ENCODE measurements at regions not wholly inside any gene's neighbourhood (a gene's known extent, or its start where the extent isn't known, plus 50 kb on each side); places are given as distances from the start of the nearest gene placed in this dataset.

DNA sequence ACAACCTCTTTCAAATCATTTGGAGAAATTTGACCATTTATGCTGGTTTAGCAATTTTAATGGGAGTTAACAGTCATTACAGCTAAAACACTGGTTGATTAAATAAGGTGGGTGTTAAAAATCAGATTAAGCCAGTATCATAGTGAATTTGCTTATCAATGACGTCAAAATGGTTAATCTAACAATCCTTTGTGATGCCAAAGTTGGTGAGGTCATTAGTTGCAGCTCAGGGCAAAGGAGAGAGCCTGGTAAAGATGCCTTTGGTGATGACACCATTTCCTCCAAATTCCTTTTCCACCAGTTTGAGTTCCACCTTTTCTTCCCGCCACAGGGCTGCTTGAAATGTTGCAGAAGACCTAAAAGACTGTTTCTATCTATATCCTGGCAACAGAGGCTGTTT lies 757.1 kb upstream of the PIK3C3 start:
- Histone ChIP-seq H3K27ac (no peak overlapping the region), H3K36me3 (no peaks in the 10 kb centered on the region), H3K27me3 (replicated peaks in 1 of 7) (no peaks in the 10 kb centered on the region), H3K4me3 (no peak overlapping the region), H3K4me1 (no peaks in the 10 kb centered on the region), H3K9me3 (peaks cover 0 to 26% (median 10%) of the 10 kb centered on the region in 8 donors)
- DNase-seq, result no peak
- TF ChIP-seq POLR2A (IDR thresholded peaks at IDR 0.05), result no peak
- TF ChIP-seq CTCF (IDR thresholded peaks at IDR 0.05 in 8 of 11, conservative IDR thresholded peaks at IDR 0.05 in 3 of 11), result no peak
- no peak for TF ChIP-seq POLR2AphosphoS5 (IDR thresholded peaks at IDR 0.05)
- intact Hi-C loops (cut with DNase I; ENCODE audit: low total_unique reads), result no loop called here
- 58 to 75% (median 67%) methylated on average over 2 of the region's 2 CpGs for WGBS, 5 donors

DNA sequence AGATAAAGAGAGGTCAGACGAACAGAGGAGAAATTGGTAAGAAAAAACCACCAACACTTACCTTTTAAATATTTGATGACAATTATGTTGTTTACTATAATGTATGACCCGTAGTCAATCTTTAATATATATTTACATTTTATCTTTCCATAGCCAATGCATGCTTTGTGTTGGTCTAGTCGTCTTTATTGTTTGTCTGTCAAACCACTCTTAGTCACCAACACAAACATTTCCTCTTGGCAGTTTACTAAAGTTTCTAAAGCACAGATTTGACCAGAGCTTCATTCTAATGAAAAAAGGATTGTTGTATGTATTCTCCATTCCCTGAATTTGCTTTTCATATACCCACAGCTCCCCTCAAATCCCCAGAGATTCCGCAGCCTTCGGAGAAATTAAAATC lies 784.7 kb upstream of the PIK3C3 start:
- H3K36me3 ChIP-seq, result no peaks in the 10 kb centered on the region
- DNase-seq, result no peak
- H3K27ac ChIP-seq, result no peak overlapping the region
- no peaks in the 10 kb centered on the region for H3K9me3 ChIP-seq
- H3K4me1 ChIP-seq, result no peaks in the 10 kb centered on the region
- no peak for TF ChIP-seq POLR2AphosphoS5 (IDR thresholded peaks at IDR 0.05)
- no peak for TF ChIP-seq CTCF (IDR thresholded peaks at IDR 0.05 in 8 of 11, conservative IDR thresholded peaks at IDR 0.05 in 3 of 11)
- TF ChIP-seq POLR2A (IDR thresholded peaks at IDR 0.05), result no peak
- H3K4me3 ChIP-seq, result no peak overlapping the region
- WGBS, 5 donors, result 70 to 80% (median 78%) methylated on average over 5 of the region's 5 CpGs
- intact Hi-C loops (cut with DNase I; ENCODE audit: low total_unique reads), result no loop called here
- no peaks in the 10 kb centered on the region for H3K27me3 ChIP-seq (replicated peaks in 1 of 7)

DNA sequence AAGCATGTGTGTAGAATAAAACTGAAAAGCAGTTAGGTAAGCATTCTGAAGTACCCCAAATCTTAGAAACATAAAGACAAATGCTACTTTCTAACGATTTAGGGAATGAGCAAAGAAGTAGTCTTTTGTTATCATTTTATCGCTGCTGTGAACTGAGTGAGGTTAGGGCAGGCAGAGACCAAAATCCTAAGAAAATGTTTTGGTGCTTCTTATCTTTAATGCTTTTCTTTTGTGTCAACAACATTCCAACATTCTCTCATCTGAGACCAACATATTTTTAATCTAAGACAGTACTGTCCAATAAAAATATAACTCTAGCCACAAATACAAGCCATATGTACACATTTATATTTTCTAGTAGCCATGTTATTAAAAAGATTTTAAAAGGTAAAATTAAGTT lies 789.4 kb upstream of the PIK3C3 start:
- DNase-seq, result no peak
- no peaks in the 10 kb centered on the region for H3K9me3 ChIP-seq
- 72 to 89% (median 78%) methylated on average over 2 of the region's 2 CpGs for WGBS, 5 donors
- no peaks in the 10 kb centered on the region for H3K36me3 ChIP-seq
- H3K4me1 ChIP-seq, result no peaks in the 10 kb centered on the region
- intact Hi-C loops (cut with DNase I; ENCODE audit: low total_unique reads), result no loop called here
- no peak overlapping the region for H3K27ac ChIP-seq
- TF ChIP-seq POLR2AphosphoS5 (IDR thresholded peaks at IDR 0.05) (no peak), CTCF (IDR thresholded peaks at IDR 0.05 in 8 of 11, conservative IDR thresholded peaks at IDR 0.05 in 3 of 11) (no peak), POLR2A (IDR thresholded peaks at IDR 0.05) (no peak)
- no peaks in the 10 kb centered on the region for H3K27me3 ChIP-seq (replicated peaks in 1 of 7)
- H3K4me3 ChIP-seq, result no peak overlapping the region

DNA sequence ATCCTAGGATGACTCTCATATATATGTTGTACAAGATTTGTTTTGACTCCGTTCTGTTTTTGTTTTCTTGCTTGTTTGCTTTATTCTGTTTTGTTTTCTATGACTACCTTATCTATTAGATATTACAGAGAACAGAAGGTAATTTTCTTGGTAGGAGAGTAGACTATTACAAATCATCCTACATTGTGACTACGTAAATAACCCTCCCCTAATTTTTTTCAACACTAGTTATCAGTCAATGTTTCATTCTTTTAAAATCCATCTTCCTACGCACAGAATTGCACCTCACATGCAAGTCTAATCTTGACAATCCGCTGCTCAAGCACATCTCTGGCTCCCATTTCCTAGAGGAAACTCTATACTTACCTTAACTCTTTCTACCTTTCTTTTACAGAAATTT lies 792.3 kb upstream of the PIK3C3 start:
- Histone ChIP-seq H3K4me3 (no peak overlapping the region), H3K27me3 (replicated peaks in 1 of 7) (no peaks in the 10 kb centered on the region), H3K36me3 (no peaks in the 10 kb centered on the region), H3K9me3 (no peaks in the 10 kb centered on the region), H3K27ac (no peak overlapping the region), H3K4me1 (no peaks in the 10 kb centered on the region)
- intact Hi-C loops (cut with DNase I; ENCODE audit: low total_unique reads), result no loop called here
- WGBS, 5 donors, result 75 to 85% (median 78%) methylated on average over 4 of the region's 4 CpGs
- TF ChIP-seq POLR2AphosphoS5 (IDR thresholded peaks at IDR 0.05), result no peak
- TF ChIP-seq POLR2A (IDR thresholded peaks at IDR 0.05), result no peak
- no peak for TF ChIP-seq CTCF (IDR thresholded peaks at IDR 0.05 in 8 of 11, conservative IDR thresholded peaks at IDR 0.05 in 3 of 11)
- DNase-seq, result no peak
